Muscle layer of duodenum (tissue), 2 donors: ENCODE measurements at regions not wholly inside any gene's neighbourhood (a gene's known extent, or its start where the extent isn't known, plus 50 kb on each side); places are given as distances from the start of the nearest gene placed in this dataset.

Source experiments
- H3K27ac ChIP-seq: one replicate; pipeline ENCODE4 v1.7.0; 2013; ENCODE audit warnings: mild to moderate bottlenecking, low read length
- H3K27me3 ChIP-seq: one replicate; pipeline ENCODE4 v1.7.0; 2013; ENCODE audit warnings: low read depth, mild to moderate bottlenecking, control low read depth, low read length
- H3K36me3 ChIP-seq, 2 donors: one replicate each; pipeline ENCODE4 v1.7.0; 2013; ENCODE audit warnings: low read length in 2 of 2, control low read depth in 1 of 2, mild to moderate bottlenecking in 1 of 2; ENCODE audit not compliant: insufficient read depth in 2 of 2, control insufficient read depth in 1 of 2
- H3K4me1 ChIP-seq, 2 donors: one replicate each; pipeline ENCODE4 v1.7.0; 2013; ENCODE audit warnings: low read length in 2 of 2, mild to moderate bottlenecking in 2 of 2, control low read depth in 1 of 2, moderate library complexity in 1 of 2; ENCODE audit not compliant: insufficient read depth in 2 of 2, control insufficient read depth in 1 of 2
- H3K4me3 ChIP-seq, 2 donors: one replicate each; pipeline ENCODE4 v1.7.0; 2013; ENCODE audit warnings: low read length in 2 of 2, low read depth in 1 of 2, mild to moderate bottlenecking in 1 of 2
- H3K9me3 ChIP-seq, 2 donors: one replicate each; pipeline ENCODE4 v1.7.0; 2013; ENCODE audit warnings: low read length in 2 of 2, control low read depth in 1 of 2, mild to moderate bottlenecking in 1 of 2; ENCODE audit not compliant: control insufficient read depth in 1 of 2
- donor health status: healthy.

GRCh38 chr4:14883661-14884060, 118.6 kb upstream of the CPEB2 start:
- H3K4me3 ChIP-seq = no peak overlapping the region
- H3K27me3 ChIP-seq = no peaks in the 10 kb centered on the region
- H3K27ac ChIP-seq = no peak overlapping the region
- no peaks in the 10 kb centered on the region for H3K9me3 ChIP-seq
- H3K36me3 ChIP-seq = no peaks in the 10 kb centered on the region
- no peaks in the 10 kb centered on the region for H3K4me1 ChIP-seq

- Histone ChIP-seq H3K4me1 (no peaks in the 10 kb centered on the region), H3K9me3 (no peaks in the 10 kb centered on the region), H3K36me3 (no peaks in the 10 kb centered on the region), H3K27me3 (no peaks in the 10 kb centered on the region), H3K27ac (no peak overlapping the region), H3K4me3 (no peak overlapping the region)
Measured at GRCh38 chr4:14887842-14888433, 114.3 kb upstream of the CPEB2 start.

GRCh38 chr4:14888790-14889572, 113.3 kb upstream of the CPEB2 start:
- Histone ChIP-seq H3K27ac (no peak overlapping the region), H3K27me3 (no peaks in the 10 kb centered on the region), H3K4me3 (no peak overlapping the region), H3K4me1 (no peaks in the 10 kb centered on the region), H3K36me3 (no peaks in the 10 kb centered on the region), H3K9me3 (no peaks in the 10 kb centered on the region)

GRCh38 chr4:14892563-14892962, 109.7 kb upstream of the CPEB2 start:
- Histone ChIP-seq H3K4me3 (no peak overlapping the region), H3K9me3 (no peaks in the 10 kb centered on the region), H3K27me3 (no peaks in the 10 kb centered on the region), H3K36me3 (no peaks in the 10 kb centered on the region), H3K4me1 (no peaks in the 10 kb centered on the region), H3K27ac (no peak overlapping the region)

- Histone ChIP-seq H3K36me3 (no peaks in the 10 kb centered on the region), H3K27me3 (no peaks in the 10 kb centered on the region), H3K4me3 (no peak overlapping the region), H3K27ac (no peak overlapping the region), H3K9me3 (no peaks in the 10 kb centered on the region), H3K4me1 (no peaks in the 10 kb centered on the region)
Measured at GRCh38 chr4:14893713-14894112, 108.6 kb upstream of the CPEB2 start.

GRCh38 chr4:14894392-14895292, 107.6 kb upstream of the CPEB2 start:
- Histone ChIP-seq H3K27me3 (no peaks in the 10 kb centered on the region), H3K27ac (no peak overlapping the region), H3K36me3 (no peaks in the 10 kb centered on the region), H3K4me1 (no peaks in the 10 kb centered on the region), H3K4me3 (no peak overlapping the region), H3K9me3 (no peaks in the 10 kb centered on the region)

GRCh38 chr4:14896656-14897175, 105.6 kb upstream of the CPEB2 start:
- H3K27me3 ChIP-seq = no peaks in the 10 kb centered on the region
- H3K4me3 ChIP-seq = no peak overlapping the region
- no peaks in the 10 kb centered on the region for H3K36me3 ChIP-seq
- no peaks in the 10 kb centered on the region for H3K9me3 ChIP-seq
- H3K4me1 ChIP-seq = no peaks in the 10 kb centered on the region
- no peak overlapping the region for H3K27ac ChIP-seq

GRCh38 chr4:14897217-14897616, 105.1 kb upstream of the CPEB2 start:
- H3K9me3 ChIP-seq = no peaks in the 10 kb centered on the region
- no peaks in the 10 kb centered on the region for H3K4me1 ChIP-seq
- H3K4me3 ChIP-seq = no peak overlapping the region
- no peak overlapping the region for H3K27ac ChIP-seq
- no peaks in the 10 kb centered on the region for H3K27me3 ChIP-seq
- H3K36me3 ChIP-seq = no peaks in the 10 kb centered on the region

GRCh38 chr4:14898989-14899388, 103.3 kb upstream of the CPEB2 start:
- Histone ChIP-seq H3K36me3 (no peaks in the 10 kb centered on the region), H3K27ac (no peak overlapping the region), H3K27me3 (no peaks in the 10 kb centered on the region), H3K9me3 (no peaks in the 10 kb centered on the region), H3K4me1 (no peaks in the 10 kb centered on the region), H3K4me3 (no peak overlapping the region)

- H3K4me3 ChIP-seq = no peak overlapping the region
Measured at GRCh38 chr4:14902342-14902741, 99.9 kb upstream of the CPEB2 start.

GRCh38 chr4:14903321-14903720, 99.0 kb upstream of the CPEB2 start:
- Histone ChIP-seq H3K36me3 (no peaks in the 10 kb centered on the region), H3K27ac (no peak overlapping the region), H3K27me3 (no peaks in the 10 kb centered on the region), H3K4me1 (no peaks in the 10 kb centered on the region), H3K9me3 (no peaks in the 10 kb centered on the region), H3K4me3 (no peak overlapping the region)

More at GRCh38 chr4:14902342-14902741, 99.9 kb upstream of the CPEB2 start:
- Histone ChIP-seq H3K36me3 (no peaks in the 10 kb centered on the region), H3K27ac (no peak overlapping the region), H3K27me3 (no peaks in the 10 kb centered on the region), H3K9me3 (no peaks in the 10 kb centered on the region), H3K4me1 (no peaks in the 10 kb centered on the region)
